HL-60 (cell line): ENCODE measurements at regions not wholly inside any gene's neighbourhood (a gene's known extent, or its start where the extent isn't known, plus 50 kb on each side); places are given as distances from the start of the nearest gene placed in this dataset.

Experiments used
- DNase-seq, 2 experiments: peaks; one replicate each; pipeline ENCODE4 v3.0.0-alpha.2; 2010 to 2020; ENCODE audit warnings: low read depth in 1 of 2, low spot score in 1 of 2
- H3K27ac ChIP-seq: fragments of 250-450 bp; sonication (Bioruptor Pico); replicated peaks from 2 replicates; pipeline ENCODE4 v1.5.1; 2020; ENCODE audit warnings: mild to moderate bottlenecking, moderate library complexity
- H3K27me3 ChIP-seq: fragments of 250-450 bp; sonication (Bioruptor Pico); 2 replicates; pipeline ENCODE4 v1.5.1; 2021; ENCODE audit warnings: mild to moderate bottlenecking, moderate library complexity; ENCODE audit not compliant: insufficient read depth, poor library complexity, severe bottlenecking
- H3K4me3 ChIP-seq: replicated peaks from 2 replicates; pipeline ENCODE4 v1.5.1; 2011; ENCODE audit warnings: mild to moderate bottlenecking, control low read depth, low read length; ENCODE audit not compliant: insufficient read depth
- GABPA ChIP-seq: IDR thresholded peaks from 2 replicates; pipeline ENCODE4 v1.6.1; 2012; ENCODE audit warnings: low read depth
- POLR2AphosphoS5 ChIP-seq: IDR thresholded peaks from 2 replicates; pipeline ENCODE4 v1.6.1; 2012; ENCODE audit warnings: low read depth
- SPI1 ChIP-seq: IDR thresholded peaks from 2 replicates; pipeline ENCODE4 v1.6.1; 2012; ENCODE audit warnings: low read depth, mild to moderate bottlenecking, borderline replicate concordance
- TF ChIP-seq, protein P1 (sequence below): IDR thresholded peaks from 2 replicates; pipeline ENCODE4 v1.6.1; 2012; ENCODE audit warnings: low read depth; ENCODE audit not compliant: insufficient replicate concordance
- TF ChIP-seq, protein P2 (sequence below): IDR thresholded peaks from one replicate; pipeline ENCODE4 v1.5.1; 2011; ENCODE audit warnings: low read length, control low read depth, inconsistent platforms; ENCODE audit not compliant: insufficient read depth

DNA sequence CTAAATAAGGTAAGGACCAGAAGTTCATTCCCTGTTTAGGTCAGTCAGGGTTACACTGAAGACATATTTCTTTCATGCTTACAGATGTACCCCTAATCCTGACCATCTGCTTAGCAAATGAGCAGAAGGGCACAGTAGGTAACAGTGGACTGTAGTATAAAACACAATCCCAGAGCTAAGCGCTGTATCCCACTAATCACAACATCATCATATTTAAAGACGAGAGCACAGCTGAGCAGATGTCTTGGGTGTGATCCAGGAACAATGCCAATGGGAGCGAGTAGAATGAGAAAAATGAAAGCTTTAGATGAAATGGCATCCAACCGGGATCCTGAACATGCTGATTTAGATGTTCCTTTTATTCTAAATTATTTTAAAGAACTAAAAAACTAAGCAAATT, 213.4 kb downstream of the CCER1 start:
- no peak for DNase-seq
- H3K27me3 ChIP-seq, result no peaks in the 10 kb centered on the region
- no peak overlapping the region for H3K27ac ChIP-seq
- no peak overlapping the region for H3K4me3 ChIP-seq
- TF ChIP-seq GABPA (no peak), POLR2AphosphoS5 (no peak), SPI1 (no peak)
- TF ChIP-seq, protein P1, sequence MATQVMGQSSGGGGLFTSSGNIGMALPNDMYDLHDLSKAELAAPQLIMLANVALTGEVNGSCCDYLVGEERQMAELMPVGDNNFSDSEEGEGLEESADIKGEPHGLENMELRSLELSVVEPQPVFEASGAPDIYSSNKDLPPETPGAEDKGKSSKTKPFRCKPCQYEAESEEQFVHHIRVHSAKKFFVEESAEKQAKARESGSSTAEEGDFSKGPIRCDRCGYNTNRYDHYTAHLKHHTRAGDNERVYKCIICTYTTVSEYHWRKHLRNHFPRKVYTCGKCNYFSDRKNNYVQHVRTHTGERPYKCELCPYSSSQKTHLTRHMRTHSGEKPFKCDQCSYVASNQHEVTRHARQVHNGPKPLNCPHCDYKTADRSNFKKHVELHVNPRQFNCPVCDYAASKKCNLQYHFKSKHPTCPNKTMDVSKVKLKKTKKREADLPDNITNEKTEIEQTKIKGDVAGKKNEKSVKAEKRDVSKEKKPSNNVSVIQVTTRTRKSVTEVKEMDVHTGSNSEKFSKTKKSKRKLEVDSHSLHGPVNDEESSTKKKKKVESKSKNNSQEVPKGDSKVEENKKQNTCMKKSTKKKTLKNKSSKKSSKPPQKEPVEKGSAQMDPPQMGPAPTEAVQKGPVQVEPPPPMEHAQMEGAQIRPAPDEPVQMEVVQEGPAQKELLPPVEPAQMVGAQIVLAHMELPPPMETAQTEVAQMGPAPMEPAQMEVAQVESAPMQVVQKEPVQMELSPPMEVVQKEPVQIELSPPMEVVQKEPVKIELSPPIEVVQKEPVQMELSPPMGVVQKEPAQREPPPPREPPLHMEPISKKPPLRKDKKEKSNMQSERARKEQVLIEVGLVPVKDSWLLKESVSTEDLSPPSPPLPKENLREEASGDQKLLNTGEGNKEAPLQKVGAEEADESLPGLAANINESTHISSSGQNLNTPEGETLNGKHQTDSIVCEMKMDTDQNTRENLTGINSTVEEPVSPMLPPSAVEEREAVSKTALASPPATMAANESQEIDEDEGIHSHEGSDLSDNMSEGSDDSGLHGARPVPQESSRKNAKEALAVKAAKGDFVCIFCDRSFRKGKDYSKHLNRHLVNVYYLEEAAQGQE, result no peak
- TF ChIP-seq, protein P2, sequence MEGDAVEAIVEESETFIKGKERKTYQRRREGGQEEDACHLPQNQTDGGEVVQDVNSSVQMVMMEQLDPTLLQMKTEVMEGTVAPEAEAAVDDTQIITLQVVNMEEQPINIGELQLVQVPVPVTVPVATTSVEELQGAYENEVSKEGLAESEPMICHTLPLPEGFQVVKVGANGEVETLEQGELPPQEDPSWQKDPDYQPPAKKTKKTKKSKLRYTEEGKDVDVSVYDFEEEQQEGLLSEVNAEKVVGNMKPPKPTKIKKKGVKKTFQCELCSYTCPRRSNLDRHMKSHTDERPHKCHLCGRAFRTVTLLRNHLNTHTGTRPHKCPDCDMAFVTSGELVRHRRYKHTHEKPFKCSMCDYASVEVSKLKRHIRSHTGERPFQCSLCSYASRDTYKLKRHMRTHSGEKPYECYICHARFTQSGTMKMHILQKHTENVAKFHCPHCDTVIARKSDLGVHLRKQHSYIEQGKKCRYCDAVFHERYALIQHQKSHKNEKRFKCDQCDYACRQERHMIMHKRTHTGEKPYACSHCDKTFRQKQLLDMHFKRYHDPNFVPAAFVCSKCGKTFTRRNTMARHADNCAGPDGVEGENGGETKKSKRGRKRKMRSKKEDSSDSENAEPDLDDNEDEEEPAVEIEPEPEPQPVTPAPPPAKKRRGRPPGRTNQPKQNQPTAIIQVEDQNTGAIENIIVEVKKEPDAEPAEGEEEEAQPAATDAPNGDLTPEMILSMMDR, result no peak

DNA sequence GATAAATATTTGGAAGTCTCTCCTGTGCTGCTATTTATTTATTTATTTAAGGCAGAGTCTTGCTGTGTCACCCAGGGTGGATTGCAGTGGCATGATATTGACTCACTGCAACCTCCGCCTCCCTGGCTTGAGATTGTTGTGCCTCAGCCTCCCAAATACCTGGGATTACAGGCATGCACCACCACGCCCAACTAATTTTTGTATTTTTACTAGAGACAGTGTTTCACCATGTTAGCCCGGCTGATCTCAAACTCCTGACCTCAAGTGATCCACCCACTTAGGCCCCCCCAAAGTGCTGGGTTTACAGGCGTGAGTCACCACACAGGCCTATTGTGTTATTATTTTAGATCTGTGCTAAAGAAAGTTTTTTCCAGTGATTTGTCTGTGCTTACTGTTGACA, 225.2 kb downstream of the CCER1 start:
- Histone ChIP-seq H3K4me3 (no peak overlapping the region), H3K27ac (no peak overlapping the region), H3K27me3 (no peaks in the 10 kb centered on the region)
- no peak for DNase-seq
- no peak for TF ChIP-seq SPI1
- TF ChIP-seq, protein P1, result no peak
- TF ChIP-seq POLR2AphosphoS5, result no peak
- TF ChIP-seq, protein P2, result no peak
- no peak for TF ChIP-seq GABPA

DNA sequence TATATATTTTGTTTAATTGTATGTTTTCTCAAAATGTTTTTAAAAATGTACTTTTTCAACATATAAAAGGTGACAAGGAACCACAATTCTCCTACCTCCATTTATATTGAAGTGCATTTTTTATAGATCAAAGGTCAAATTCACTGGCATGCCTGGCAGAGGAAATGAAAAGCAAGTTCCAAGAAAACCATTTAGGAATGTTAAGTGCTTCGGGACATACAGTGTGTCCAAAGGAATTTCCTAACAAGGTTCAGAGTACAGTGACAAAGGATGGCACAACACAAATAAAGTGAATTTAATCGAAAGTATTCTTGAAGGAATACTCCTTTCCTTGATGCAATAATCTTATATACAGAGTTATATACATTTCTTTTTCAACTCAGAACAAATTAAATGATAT, 242.3 kb downstream of the CCER1 start:
- Histone ChIP-seq H3K27ac (no peak overlapping the region), H3K4me3 (no peak overlapping the region), H3K27me3 (no peaks in the 10 kb centered on the region)
- DNase-seq, result no peak
- TF ChIP-seq, protein P2, result no peak
- TF ChIP-seq POLR2AphosphoS5 (no peak), GABPA (no peak), SPI1 (no peak)
- TF ChIP-seq, protein P1, result no peak
